ENCODE measurements at regions not wholly inside any gene's neighbourhood (a gene's known extent, or its start where the extent isn't known, plus 50 kb on each side); places are given as distances from the start of the nearest gene placed in this dataset.

DNA sequence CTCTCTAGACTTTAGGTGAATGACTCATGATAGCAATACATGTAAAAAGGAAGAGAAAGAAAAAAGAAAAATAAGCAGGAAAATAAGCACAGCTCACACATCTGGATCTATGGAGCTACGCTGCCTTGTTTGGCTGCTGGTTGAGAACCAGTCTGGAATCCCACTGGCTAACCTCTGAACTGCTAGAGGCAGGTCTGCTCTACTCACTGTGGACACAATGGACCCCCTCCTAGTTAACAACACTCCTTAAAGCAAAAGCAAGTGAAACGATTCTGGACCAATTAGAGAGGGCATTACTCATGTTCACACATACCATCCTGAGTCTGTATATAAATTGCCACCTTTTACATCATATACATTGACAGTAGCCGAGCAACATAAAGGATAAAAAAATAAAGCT is 383.2 kb upstream of the FLRT2 start:
- no peak for TF ChIP-seq EZH2 (IDR thresholded peaks at IDR 0.05; ENCODE audit: borderline replicate concordance, insufficient read depth, low read length, poor library complexity, severe bottlenecking)
- TF ChIP-seq, protein P1, sequence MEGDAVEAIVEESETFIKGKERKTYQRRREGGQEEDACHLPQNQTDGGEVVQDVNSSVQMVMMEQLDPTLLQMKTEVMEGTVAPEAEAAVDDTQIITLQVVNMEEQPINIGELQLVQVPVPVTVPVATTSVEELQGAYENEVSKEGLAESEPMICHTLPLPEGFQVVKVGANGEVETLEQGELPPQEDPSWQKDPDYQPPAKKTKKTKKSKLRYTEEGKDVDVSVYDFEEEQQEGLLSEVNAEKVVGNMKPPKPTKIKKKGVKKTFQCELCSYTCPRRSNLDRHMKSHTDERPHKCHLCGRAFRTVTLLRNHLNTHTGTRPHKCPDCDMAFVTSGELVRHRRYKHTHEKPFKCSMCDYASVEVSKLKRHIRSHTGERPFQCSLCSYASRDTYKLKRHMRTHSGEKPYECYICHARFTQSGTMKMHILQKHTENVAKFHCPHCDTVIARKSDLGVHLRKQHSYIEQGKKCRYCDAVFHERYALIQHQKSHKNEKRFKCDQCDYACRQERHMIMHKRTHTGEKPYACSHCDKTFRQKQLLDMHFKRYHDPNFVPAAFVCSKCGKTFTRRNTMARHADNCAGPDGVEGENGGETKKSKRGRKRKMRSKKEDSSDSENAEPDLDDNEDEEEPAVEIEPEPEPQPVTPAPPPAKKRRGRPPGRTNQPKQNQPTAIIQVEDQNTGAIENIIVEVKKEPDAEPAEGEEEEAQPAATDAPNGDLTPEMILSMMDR (IDR thresholded peaks at IDR 0.05; ENCODE audit: poor library complexity, severe bottlenecking) = no peak
- TF ChIP-seq, protein P2, sequence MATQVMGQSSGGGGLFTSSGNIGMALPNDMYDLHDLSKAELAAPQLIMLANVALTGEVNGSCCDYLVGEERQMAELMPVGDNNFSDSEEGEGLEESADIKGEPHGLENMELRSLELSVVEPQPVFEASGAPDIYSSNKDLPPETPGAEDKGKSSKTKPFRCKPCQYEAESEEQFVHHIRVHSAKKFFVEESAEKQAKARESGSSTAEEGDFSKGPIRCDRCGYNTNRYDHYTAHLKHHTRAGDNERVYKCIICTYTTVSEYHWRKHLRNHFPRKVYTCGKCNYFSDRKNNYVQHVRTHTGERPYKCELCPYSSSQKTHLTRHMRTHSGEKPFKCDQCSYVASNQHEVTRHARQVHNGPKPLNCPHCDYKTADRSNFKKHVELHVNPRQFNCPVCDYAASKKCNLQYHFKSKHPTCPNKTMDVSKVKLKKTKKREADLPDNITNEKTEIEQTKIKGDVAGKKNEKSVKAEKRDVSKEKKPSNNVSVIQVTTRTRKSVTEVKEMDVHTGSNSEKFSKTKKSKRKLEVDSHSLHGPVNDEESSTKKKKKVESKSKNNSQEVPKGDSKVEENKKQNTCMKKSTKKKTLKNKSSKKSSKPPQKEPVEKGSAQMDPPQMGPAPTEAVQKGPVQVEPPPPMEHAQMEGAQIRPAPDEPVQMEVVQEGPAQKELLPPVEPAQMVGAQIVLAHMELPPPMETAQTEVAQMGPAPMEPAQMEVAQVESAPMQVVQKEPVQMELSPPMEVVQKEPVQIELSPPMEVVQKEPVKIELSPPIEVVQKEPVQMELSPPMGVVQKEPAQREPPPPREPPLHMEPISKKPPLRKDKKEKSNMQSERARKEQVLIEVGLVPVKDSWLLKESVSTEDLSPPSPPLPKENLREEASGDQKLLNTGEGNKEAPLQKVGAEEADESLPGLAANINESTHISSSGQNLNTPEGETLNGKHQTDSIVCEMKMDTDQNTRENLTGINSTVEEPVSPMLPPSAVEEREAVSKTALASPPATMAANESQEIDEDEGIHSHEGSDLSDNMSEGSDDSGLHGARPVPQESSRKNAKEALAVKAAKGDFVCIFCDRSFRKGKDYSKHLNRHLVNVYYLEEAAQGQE (IDR thresholded peaks at IDR 0.05; ENCODE audit: borderline replicate concordance) = no peak
- TF ChIP-seq SMC3 (conservative IDR thresholded peaks at IDR 0.05; ENCODE audit: poor library complexity) = no peak
- TF ChIP-seq MXI1 (conservative IDR thresholded peaks at IDR 0.05; ENCODE audit: poor library complexity, severe bottlenecking) = no peak
- no peak for TF ChIP-seq EP300 (conservative IDR thresholded peaks at IDR 0.05; ENCODE audit: poor library complexity, severe bottlenecking)
- no peak for TF ChIP-seq POLR2AphosphoS5 (IDR thresholded peaks at IDR 0.05)
- no peak for TF ChIP-seq RAD21 (conservative IDR thresholded peaks at IDR 0.05)
